NB4 (cell line): ENCODE measurements at regions not wholly inside any gene's neighbourhood (a gene's known extent, or its start where the extent isn't known, plus 50 kb on each side); places are given as distances from the start of the nearest gene placed in this dataset.

Experiments
- POLR2A ChIP-seq: IDR thresholded peaks from 2 replicates; pipeline ENCODE4 v1.6.1; 2011; ENCODE audit warnings: mild to moderate bottlenecking; ENCODE audit not compliant: insufficient read length; ENCODE audit errors: extremely low read depth
- TF ChIP-seq, protein P1 (sequence below): IDR thresholded peaks from one replicate; pipeline ENCODE4 v1.5.1; 2012; ENCODE audit warnings: low read depth, low read length
- TF ChIP-seq, protein P2 (sequence below): IDR thresholded peaks from 2 replicates; pipeline ENCODE4 v1.6.1; 2011; ENCODE audit warnings: low read depth, low read length

DNA sequence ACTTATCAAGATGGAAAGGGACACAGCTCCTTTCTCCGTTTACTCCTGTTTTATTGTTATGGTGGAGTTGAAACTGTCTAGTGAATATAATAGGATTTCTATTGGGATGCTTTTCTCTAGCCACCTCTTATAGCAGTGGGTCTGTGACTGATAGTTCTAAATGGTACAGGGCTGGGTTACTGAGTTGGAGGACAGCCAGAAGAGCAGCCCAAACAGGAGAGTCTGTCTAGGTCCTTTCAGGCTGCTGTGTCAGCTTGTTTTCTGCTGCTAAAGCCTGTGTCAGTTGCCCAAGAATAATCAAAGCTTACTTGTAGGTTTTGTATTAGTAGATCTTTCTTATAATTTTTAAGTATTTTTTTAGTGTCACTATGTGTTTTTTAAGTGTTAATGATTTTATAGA, 356.0 kb upstream of the SEMA6A start:
- TF ChIP-seq, protein P1, sequence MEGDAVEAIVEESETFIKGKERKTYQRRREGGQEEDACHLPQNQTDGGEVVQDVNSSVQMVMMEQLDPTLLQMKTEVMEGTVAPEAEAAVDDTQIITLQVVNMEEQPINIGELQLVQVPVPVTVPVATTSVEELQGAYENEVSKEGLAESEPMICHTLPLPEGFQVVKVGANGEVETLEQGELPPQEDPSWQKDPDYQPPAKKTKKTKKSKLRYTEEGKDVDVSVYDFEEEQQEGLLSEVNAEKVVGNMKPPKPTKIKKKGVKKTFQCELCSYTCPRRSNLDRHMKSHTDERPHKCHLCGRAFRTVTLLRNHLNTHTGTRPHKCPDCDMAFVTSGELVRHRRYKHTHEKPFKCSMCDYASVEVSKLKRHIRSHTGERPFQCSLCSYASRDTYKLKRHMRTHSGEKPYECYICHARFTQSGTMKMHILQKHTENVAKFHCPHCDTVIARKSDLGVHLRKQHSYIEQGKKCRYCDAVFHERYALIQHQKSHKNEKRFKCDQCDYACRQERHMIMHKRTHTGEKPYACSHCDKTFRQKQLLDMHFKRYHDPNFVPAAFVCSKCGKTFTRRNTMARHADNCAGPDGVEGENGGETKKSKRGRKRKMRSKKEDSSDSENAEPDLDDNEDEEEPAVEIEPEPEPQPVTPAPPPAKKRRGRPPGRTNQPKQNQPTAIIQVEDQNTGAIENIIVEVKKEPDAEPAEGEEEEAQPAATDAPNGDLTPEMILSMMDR, result no peak
- no peak for TF ChIP-seq POLR2A
- TF ChIP-seq, protein P2, sequence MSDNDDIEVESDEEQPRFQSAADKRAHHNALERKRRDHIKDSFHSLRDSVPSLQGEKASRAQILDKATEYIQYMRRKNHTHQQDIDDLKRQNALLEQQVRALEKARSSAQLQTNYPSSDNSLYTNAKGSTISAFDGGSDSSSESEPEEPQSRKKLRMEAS, result no peak
